ENCODE measurements at regions not wholly inside any gene's neighbourhood (a gene's known extent, or its start where the extent isn't known, plus 50 kb on each side); places are given as distances from the start of the nearest gene placed in this dataset.
"Not testable (repeated sequence)": the region's sequence is repeated elsewhere in the genome, so short reads cannot be mapped to it uniquely, and the experiment has no call there.

DNA sequence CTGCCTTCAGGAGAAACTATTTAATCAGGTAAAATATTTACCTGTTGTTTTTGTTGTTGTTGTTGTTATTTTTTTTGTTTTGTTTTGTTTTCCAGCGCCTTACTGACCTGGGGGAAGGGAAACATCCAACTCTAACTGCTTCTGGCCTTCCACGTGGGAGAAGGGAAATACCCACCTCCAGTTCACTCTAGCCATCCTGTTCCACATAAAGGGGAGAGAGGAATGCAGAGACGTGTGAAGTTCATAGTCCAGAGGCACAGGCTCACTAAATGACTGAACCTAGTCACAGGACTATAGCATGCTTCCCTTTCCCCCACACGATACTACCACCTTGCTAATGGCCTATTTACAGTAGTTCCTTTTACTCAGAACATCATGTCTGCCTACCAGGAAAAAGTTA, 72.4 kb upstream of the VSTM5 start:
- Histone ChIP-seq H3K9ac (ENCODE audit: low read length) (no peak overlapping the region), H3K27me3 (replicated peaks; ENCODE audit: insufficient read depth, low read length) (no peaks in the 10 kb centered on the region), H2AFZ (ENCODE audit: low read length) (no peak overlapping the region), H3K9me3 (replicated peaks; ENCODE audit: insufficient read depth, low read length) (no peaks in the 10 kb centered on the region), H3K4me3 (ENCODE audit: low read length) (no peak overlapping the region), H3K79me2 (ENCODE audit: low read length) (no peaks in the 10 kb centered on the region), H3F3A (ENCODE audit: insufficient read depth, low read length) (no peaks in the 10 kb centered on the region), H3K36me3 (replicated peaks; ENCODE audit: insufficient read depth, low read length) (no peaks in the 10 kb centered on the region), H3K4me2 (ENCODE audit: low read depth, low read length) (no peak overlapping the region), H4K20me1 (ENCODE audit: insufficient read depth, low read length) (no peaks in the 10 kb centered on the region), H3K9me2 (replicated peaks; ENCODE audit: insufficient read depth, low read length) (no peaks in the 10 kb centered on the region), H3K4me1 (ENCODE audit: low read length) (no peaks in the 10 kb centered on the region), H3K27ac (ENCODE audit: low read length) (no peak overlapping the region)
- no peak for DNase-seq
- TF ChIP-seq CTCF (IDR thresholded peaks at IDR 0.05; ENCODE audit: low read length) (no peak), EZH2 (optimal IDR thresholded peaks at IDR 0.05; ENCODE audit: low read depth, low read length) (no peak), EZH2phosphoT487 (IDR thresholded peaks at IDR 0.05; ENCODE audit: low read length) (no peak)

GRCh38 chr11:93926099-93926498, 75.7 kb upstream of the VSTM5 start:
- not testable (repeated sequence) for H3K27ac ChIP-seq (ENCODE audit: low read length); H3F3A ChIP-seq (ENCODE audit: insufficient read depth, low read length); H3K9ac ChIP-seq (ENCODE audit: low read length); DNase-seq; H2AFZ ChIP-seq (ENCODE audit: low read length); H4K20me1 ChIP-seq (ENCODE audit: insufficient read depth, low read length); H3K4me3 ChIP-seq (ENCODE audit: low read length); H3K27me3 ChIP-seq (replicated peaks; ENCODE audit: insufficient read depth, low read length); H3K9me3 ChIP-seq (replicated peaks; ENCODE audit: insufficient read depth, low read length); H3K36me3 ChIP-seq (replicated peaks; ENCODE audit: insufficient read depth, low read length); H3K9me2 ChIP-seq (replicated peaks; ENCODE audit: insufficient read depth, low read length); H3K4me2 ChIP-seq (ENCODE audit: low read depth, low read length); H3K79me2 ChIP-seq (ENCODE audit: low read length); H3K4me1 ChIP-seq (ENCODE audit: low read length)

- H3K27me3 ChIP-seq (replicated peaks; ENCODE audit: insufficient read depth, low read length), result no peaks in the 10 kb centered on the region
- no peak overlapping the region for H3K4me2 ChIP-seq (ENCODE audit: low read depth, low read length)
- no peaks in the 10 kb centered on the region for H3K9me3 ChIP-seq (replicated peaks; ENCODE audit: insufficient read depth, low read length)
- H3F3A ChIP-seq (ENCODE audit: insufficient read depth, low read length), result no peaks in the 10 kb centered on the region
- no peaks in the 10 kb centered on the region for H3K9me2 ChIP-seq (replicated peaks; ENCODE audit: insufficient read depth, low read length)
- no peaks in the 10 kb centered on the region for H3K36me3 ChIP-seq (replicated peaks; ENCODE audit: insufficient read depth, low read length)
- H3K9ac ChIP-seq (ENCODE audit: low read length), result no peak overlapping the region
- no peak overlapping the region for H2AFZ ChIP-seq (ENCODE audit: low read length)
- no peaks in the 10 kb centered on the region for H3K4me1 ChIP-seq (ENCODE audit: low read length)
- H3K79me2 ChIP-seq (ENCODE audit: low read length), result no peaks in the 10 kb centered on the region
- H3K27ac ChIP-seq (ENCODE audit: low read length), result no peak overlapping the region
- no peak overlapping the region for H3K4me3 ChIP-seq (ENCODE audit: low read length)
- H4K20me1 ChIP-seq (ENCODE audit: insufficient read depth, low read length), result no peaks in the 10 kb centered on the region
- DNase-seq, result no peak
- no peak for TF ChIP-seq EZH2 (optimal IDR thresholded peaks at IDR 0.05; ENCODE audit: low read depth, low read length)
- TF ChIP-seq CTCF (IDR thresholded peaks at IDR 0.05; ENCODE audit: low read length), result no peak
- no peak for TF ChIP-seq EZH2phosphoT487 (IDR thresholded peaks at IDR 0.05; ENCODE audit: low read length)
Observed at GRCh38 chr11:93929407-93929806, 79.0 kb upstream of the VSTM5 start.

- H3K9ac ChIP-seq (ENCODE audit: low read length), result no peak overlapping the region
- no peak overlapping the region for H3K27ac ChIP-seq (ENCODE audit: low read length)
- no peak overlapping the region for H3K4me2 ChIP-seq (ENCODE audit: low read depth, low read length)
- no peaks in the 10 kb centered on the region for H3K27me3 ChIP-seq (replicated peaks; ENCODE audit: insufficient read depth, low read length)
- no peaks in the 10 kb centered on the region for H4K20me1 ChIP-seq (ENCODE audit: insufficient read depth, low read length)
- H3F3A ChIP-seq (ENCODE audit: insufficient read depth, low read length), result no peaks in the 10 kb centered on the region
- no peaks in the 10 kb centered on the region for H3K4me1 ChIP-seq (ENCODE audit: low read length)
- TF ChIP-seq CTCF (IDR thresholded peaks at IDR 0.05; ENCODE audit: low read length) (no peak), EZH2 (optimal IDR thresholded peaks at IDR 0.05; ENCODE audit: low read depth, low read length) (no peak), EZH2phosphoT487 (IDR thresholded peaks at IDR 0.05; ENCODE audit: low read length) (no peak)
- no peaks in the 10 kb centered on the region for H3K79me2 ChIP-seq (ENCODE audit: low read length)
- no peaks in the 10 kb centered on the region for H3K36me3 ChIP-seq (replicated peaks; ENCODE audit: insufficient read depth, low read length)
- no peaks in the 10 kb centered on the region for H3K9me3 ChIP-seq (replicated peaks; ENCODE audit: insufficient read depth, low read length)
- H2AFZ ChIP-seq (ENCODE audit: low read length), result no peak overlapping the region
- no peak for DNase-seq
- no peak overlapping the region for H3K4me3 ChIP-seq (ENCODE audit: low read length)
- no peaks in the 10 kb centered on the region for H3K9me2 ChIP-seq (replicated peaks; ENCODE audit: insufficient read depth, low read length)
Observed at GRCh38 chr11:93933230-93933629, 82.8 kb upstream of the VSTM5 start.

All from MM.1S (cell line).